GM23248 (cell line): ENCODE measurements at regions not wholly inside any gene's neighbourhood (a gene's known extent, or its start where the extent isn't known, plus 50 kb on each side); places are given as distances from the start of the nearest gene placed in this dataset.

Experiments used
- DNase-seq: peaks from one replicate; pipeline ENCODE4 v3.0.0-alpha.2; 2015
- H2AFZ ChIP-seq: fragments of 200-600 bp; sonication (generic); 2 replicates; pipeline ENCODE4 v1.6.1; 2016; ENCODE audit warnings: antibody characterized with exemption
- H3F3A ChIP-seq: fragments of 200-600 bp; sonication (generic); 2 replicates; pipeline ENCODE4 v1.6.1; 2016; ENCODE audit warnings: mild to moderate bottlenecking, antibody characterized with exemption, mixed run types; ENCODE audit not compliant: insufficient read depth
- H3K27ac ChIP-seq: fragments of 200-600 bp; sonication (generic); 2 replicates; pipeline ENCODE4 v1.5.1; 2016; ENCODE audit warnings: mild to moderate bottlenecking
- H3K27me3 ChIP-seq: fragments of 200-600 bp; sonication (generic); replicated peaks from 2 replicates; pipeline ENCODE4 v1.6.1; 2016; ENCODE audit warnings: mild to moderate bottlenecking; ENCODE audit not compliant: insufficient read depth
- H3K36me3 ChIP-seq: fragments of 200-600 bp; sonication (generic); 2 replicates; pipeline ENCODE4 v1.6.1; 2016; ENCODE audit warnings: low read depth, mild to moderate bottlenecking
- H3K4me1 ChIP-seq: fragments of 200-600 bp; sonication (generic); 2 replicates; pipeline ENCODE4 v1.6.1; 2016; ENCODE audit warnings: mild to moderate bottlenecking; ENCODE audit not compliant: insufficient read depth
- H3K4me2 ChIP-seq: fragments of 200-600 bp; sonication (generic); one replicate; pipeline ENCODE4 v1.6.1; 2016; ENCODE audit warnings: mild to moderate bottlenecking; ENCODE audit not compliant: unreplicated experiment
- H3K4me3 ChIP-seq: fragments of 200-600 bp; sonication (generic); 2 replicates; pipeline ENCODE4 v1.5.1; 2016; ENCODE audit warnings: mild to moderate bottlenecking
- H3K79me2 ChIP-seq: fragments of 200-600 bp; sonication (generic); 2 replicates; pipeline ENCODE4 v1.6.1; 2016; ENCODE audit warnings: mild to moderate bottlenecking; ENCODE audit not compliant: insufficient read depth
- H3K9ac ChIP-seq: fragments of 200-600 bp; sonication (generic); 2 replicates; pipeline ENCODE4 v1.6.1; 2016; ENCODE audit warnings: mild to moderate bottlenecking
- H3K9me2 ChIP-seq: fragments of 200-600 bp; sonication (generic); 2 replicates; pipeline ENCODE4 v1.6.1; 2016; ENCODE audit warnings: mixed run types, mild to moderate bottlenecking, moderate library complexity; ENCODE audit not compliant: insufficient read depth
- H3K9me3 ChIP-seq: fragments of 200-600 bp; sonication (generic); one replicate; pipeline ENCODE4 v1.6.1; 2017; ENCODE audit warnings: low read depth
- H4K20me1 ChIP-seq: fragments of 200-600 bp; sonication (generic); 2 replicates; pipeline ENCODE4 v1.6.0; 2016; ENCODE audit not compliant: insufficient read depth
- EZH2 ChIP-seq: fragments of 200-600 bp; sonication (generic); IDR thresholded peaks from 2 replicates; pipeline ENCODE4 v1.6.1; 2018; ENCODE audit warnings: antibody characterized with exemption, mild to moderate bottlenecking; ENCODE audit not compliant: insufficient read depth, poor library complexity, severe bottlenecking
- EZH2phosphoT487 ChIP-seq: fragments of 200-600 bp; sonication (generic); IDR thresholded peaks from 2 replicates; pipeline ENCODE4 v1.6.1; 2018; ENCODE audit warnings: antibody characterized with exemption, moderate library complexity, mild to moderate bottlenecking, low read depth; ENCODE audit not compliant: insufficient read depth
- WGBS, 2 experiments: methylation state at CpG; one replicate each; pipeline ENCODE4 v1.1.6; 2015 to 2017; ENCODE audit warnings: low lambda C conversion rate in 2 of 2, low coverage in 1 of 2; ENCODE audit errors: missing lambda C conversion rate in 2 of 2; 5-methylcytosine and 5-hydroxymethylcytosine counted together
- in situ Hi-C: fragments of 300-500 bp; cut with MboI; formaldehyde crosslinking; loops from 2 replicates; pipeline ENCODE4 v1.15.0; 2020

DNA sequence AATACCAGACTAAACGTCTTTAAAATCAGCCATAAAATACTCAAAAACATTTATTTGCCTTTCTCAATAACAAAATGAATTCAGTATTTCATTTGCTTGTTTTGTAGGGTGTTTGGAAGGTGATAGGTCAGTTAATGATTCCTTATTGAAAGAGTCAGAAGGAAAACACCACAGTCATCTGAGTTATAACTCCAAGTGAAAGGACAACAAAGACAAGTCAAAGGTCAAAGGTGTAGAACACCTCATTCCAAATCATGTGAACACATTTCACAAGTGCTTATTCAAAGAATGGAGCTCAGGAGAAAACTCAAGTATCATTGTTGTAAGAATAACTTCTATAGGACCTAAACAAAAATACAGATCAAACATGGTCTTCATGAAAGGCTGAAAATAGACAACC lies 318.6 kb upstream of the PHF14 start:
- no peak for DNase-seq
- Histone ChIP-seq H3K9me3 (no peaks in the 10 kb centered on the region), H3K4me3 (no peak overlapping the region), H3K4me2 (no peak overlapping the region), H3K4me1 (no peaks in the 10 kb centered on the region), H3F3A (no peaks in the 10 kb centered on the region), H3K79me2 (no peaks in the 10 kb centered on the region), H2AFZ (no peak overlapping the region), H3K36me3 (no peaks in the 10 kb centered on the region), H3K9me2 (no peaks in the 10 kb centered on the region), H3K9ac (no peak overlapping the region), H3K27me3 (no peaks in the 10 kb centered on the region), H3K27ac (no peak overlapping the region), H4K20me1 (no peaks in the 10 kb centered on the region)
- WGBS, 2 experiments, result 2 to 4% methylated on average over 1 of the region's 1 CpG
- in situ Hi-C loops, result no loop called here
- TF ChIP-seq EZH2 (no peak), EZH2phosphoT487 (no peak)

DNA sequence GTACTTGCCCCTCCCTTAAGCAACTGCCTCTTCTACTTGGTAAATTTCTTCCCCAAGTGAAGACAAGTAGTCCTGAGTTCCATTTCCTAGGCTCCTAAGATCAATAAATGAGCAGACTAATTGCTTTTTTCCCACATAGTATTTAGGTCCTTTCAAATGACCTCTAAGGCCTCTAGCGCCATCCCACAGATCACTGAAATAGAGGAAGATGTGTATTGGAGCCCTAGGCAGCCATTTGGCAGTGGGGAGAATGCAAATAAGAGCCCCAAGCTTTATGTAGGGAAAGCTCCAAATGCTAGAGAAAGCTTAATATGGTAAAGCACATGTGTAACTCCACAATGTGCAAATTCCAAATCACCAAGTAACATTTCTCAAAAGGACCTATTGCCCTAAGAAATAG lies 316.5 kb upstream of the PHF14 start:
- no peaks in the 10 kb centered on the region for H3K79me2 ChIP-seq
- no peaks in the 10 kb centered on the region for H3K9me2 ChIP-seq
- no peak for TF ChIP-seq EZH2phosphoT487
- no peak for TF ChIP-seq EZH2
- no peaks in the 10 kb centered on the region for H3F3A ChIP-seq
- no peaks in the 10 kb centered on the region for H3K9me3 ChIP-seq
- H3K4me2 ChIP-seq, result no peak overlapping the region
- no peak overlapping the region for H3K4me3 ChIP-seq
- H3K36me3 ChIP-seq, result no peaks in the 10 kb centered on the region
- H3K27ac ChIP-seq, result no peak overlapping the region
- H3K4me1 ChIP-seq, result no peaks in the 10 kb centered on the region
- H3K9ac ChIP-seq, result no peak overlapping the region
- DNase-seq, result no peak
- H4K20me1 ChIP-seq, result no peaks in the 10 kb centered on the region
- in situ Hi-C loops, result no loop called here
- WGBS, 2 experiments, result 4% methylated on average over 1 of the region's 1 CpG
- no peaks in the 10 kb centered on the region for H3K27me3 ChIP-seq
- no peak overlapping the region for H2AFZ ChIP-seq

DNA sequence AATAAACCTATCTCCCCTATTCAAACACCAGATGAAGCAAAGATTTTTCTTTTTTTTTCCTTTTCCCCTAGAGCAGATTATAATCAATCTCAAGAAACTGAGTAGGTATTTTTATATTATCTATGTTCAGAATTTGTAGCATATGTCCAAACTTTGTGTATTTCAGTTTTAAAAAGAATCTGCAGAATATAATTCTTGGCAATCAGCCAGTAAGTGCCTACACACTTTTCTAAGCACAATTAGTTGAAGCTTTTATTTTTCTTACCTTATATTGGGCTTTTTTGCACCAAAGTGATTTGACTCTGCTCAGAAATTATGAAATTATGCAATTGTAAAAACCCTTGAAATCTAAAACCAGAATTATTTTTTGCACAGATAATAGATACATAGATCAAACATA lies 315.8 kb upstream of the PHF14 start:
- no peak for TF ChIP-seq EZH2
- no peak for TF ChIP-seq EZH2phosphoT487
- no peak for DNase-seq
- no peak overlapping the region for H3K4me2 ChIP-seq
- H3K36me3 ChIP-seq, result no peaks in the 10 kb centered on the region
- H3K4me1 ChIP-seq, result no peaks in the 10 kb centered on the region
- H3K9me3 ChIP-seq, result no peaks in the 10 kb centered on the region
- no peak overlapping the region for H3K4me3 ChIP-seq
- no peak overlapping the region for H3K9ac ChIP-seq
- H4K20me1 ChIP-seq, result no peaks in the 10 kb centered on the region
- no peaks in the 10 kb centered on the region for H3K9me2 ChIP-seq
- in situ Hi-C loops, result no loop called here
- no peaks in the 10 kb centered on the region for H3K27me3 ChIP-seq
- no peak overlapping the region for H2AFZ ChIP-seq
- no peaks in the 10 kb centered on the region for H3K79me2 ChIP-seq
- H3K27ac ChIP-seq, result no peak overlapping the region
- H3F3A ChIP-seq, result no peaks in the 10 kb centered on the region

DNA sequence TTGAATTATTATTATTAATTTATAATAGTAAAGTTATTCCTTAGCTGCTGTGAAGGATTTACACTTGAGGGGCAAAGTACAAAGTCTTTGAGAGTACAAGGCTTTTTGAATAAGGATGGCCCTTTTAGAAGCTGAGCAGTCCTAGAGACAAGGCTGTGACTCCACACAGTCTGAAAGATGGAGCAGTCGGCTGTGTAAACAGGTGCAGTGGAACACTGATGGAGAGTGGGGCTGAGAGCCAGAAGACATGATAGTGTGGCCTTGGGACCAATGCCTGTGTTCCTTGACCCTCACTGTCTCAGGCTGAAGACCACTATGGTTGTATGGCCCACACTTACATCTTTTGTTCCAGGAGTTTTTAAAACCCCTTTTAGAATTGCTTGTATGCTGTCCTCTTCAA lies 311.2 kb upstream of the PHF14 start:
- no peaks in the 10 kb centered on the region for H3K79me2 ChIP-seq
- H3F3A ChIP-seq, result no peaks in the 10 kb centered on the region
- no peak overlapping the region for H3K4me2 ChIP-seq
- TF ChIP-seq EZH2phosphoT487 (no peak), EZH2 (no peak)
- no peak overlapping the region for H3K9ac ChIP-seq
- no peak overlapping the region for H2AFZ ChIP-seq
- H3K27me3 ChIP-seq, result no peaks in the 10 kb centered on the region
- DNase-seq, result no peak
- WGBS, 2 experiments, result 0 to 6% methylated on average over 1 of the region's 1 CpG
- no peak overlapping the region for H3K27ac ChIP-seq
- no peaks in the 10 kb centered on the region for H3K4me1 ChIP-seq
- H3K4me3 ChIP-seq, result no peak overlapping the region
- H3K9me3 ChIP-seq, result no peaks in the 10 kb centered on the region
- H3K9me2 ChIP-seq, result no peaks in the 10 kb centered on the region
- in situ Hi-C loops, result no loop called here
- H3K36me3 ChIP-seq, result no peaks in the 10 kb centered on the region
- H4K20me1 ChIP-seq, result no peaks in the 10 kb centered on the region
